EL (cell line): ENCODE measurements at regions not wholly inside any gene's neighbourhood (a gene's known extent, or its start where the extent isn't known, plus 50 kb on each side); places are given as distances from the start of the nearest gene placed in this dataset.
A peak's percentile ranks its signal among the peaks of the same experiment; 100 is the strongest.

Experiments
- DNase-seq: peaks from one replicate; pipeline ENCODE4 v3.0.0-alpha.2; 2016

- DNase-seq, result no peak
These were observed 187.0 kb downstream of the AASDH start for GRCh38 chr4:56200275-56200674.

- no peak for DNase-seq
These were observed 189.0 kb downstream of the AASDH start for GRCh38 chr4:56198265-56198664.

- DNase-seq, result no peak
These were observed 189.9 kb downstream of the AASDH start for GRCh38 chr4:56197387-56197786.

- DNase-seq, result no peak
These were observed 192.3 kb downstream of the AASDH start for GRCh38 chr4:56195025-56195424.

GRCh38 chr4:56191534-56191933, 195.8 kb downstream of the AASDH start:
- no peak for DNase-seq

- no peak for DNase-seq
These were observed 199.6 kb downstream of the AASDH start for GRCh38 chr4:56187688-56188087.

GRCh38 chr4:56186808-56187523, 200.3 kb downstream of the AASDH start:
- no peak for DNase-seq

GRCh38 chr4:56185901-56186300, 201.4 kb downstream of the AASDH start:
- no peak for DNase-seq

GRCh38 chr4:56184214-56184613, 203.1 kb downstream of the AASDH start:
- no peak for DNase-seq

- no peak for DNase-seq
These were observed 203.8 kb downstream of the AASDH start for GRCh38 chr4:56183344-56183959.

- no peak for DNase-seq
These were observed 204.9 kb downstream of the AASDH start for GRCh38 chr4:56182356-56182755.

GRCh38 chr4:56181140-56181953, 205.9 kb downstream of the AASDH start:
- DNase-seq, result peak; percentile 5

GRCh38 chr4:56169061-56169460, 218.2 kb downstream of the AASDH start:
- no peak for DNase-seq

GRCh38 chr4:56164907-56165306, 216.2 kb downstream of the CEP135 start:
- DNase-seq, result no peak

GRCh38 chr4:56160636-56161035, 211.9 kb downstream of the CEP135 start:
- no peak for DNase-seq

- no peak for DNase-seq
These were observed 209.7 kb downstream of the CEP135 start for GRCh38 chr4:56158483-56158882.

GRCh38 chr4:56156141-56156540, 207.4 kb downstream of the CEP135 start:
- no peak for DNase-seq

GRCh38 chr4:56155432-56155831, 206.7 kb downstream of the CEP135 start:
- DNase-seq, result no peak

- peak; percentile 1 for DNase-seq
These were observed 200.8 kb downstream of the CEP135 start for GRCh38 chr4:56149591-56149990.

GRCh38 chr4:56148428-56148827, 199.7 kb downstream of the CEP135 start:
- DNase-seq, result no peak

- DNase-seq, result no peak
These were observed 198.6 kb downstream of the CEP135 start for GRCh38 chr4:56147371-56147770.

GRCh38 chr4:56146956-56147355, 198.2 kb downstream of the CEP135 start:
- DNase-seq, result no peak

- DNase-seq, result no peak
These were observed 193.3 kb downstream of the CEP135 start for GRCh38 chr4:56142088-56142487.

GRCh38 chr4:56139241-56139827, 190.6 kb downstream of the CEP135 start:
- no peak for DNase-seq
